ENCODE measurements at regions not wholly inside any gene's neighbourhood (a gene's known extent, or its start where the extent isn't known, plus 50 kb on each side); places are given as distances from the start of the nearest gene placed in this dataset.
"Not testable (repeated sequence)": the region's sequence is repeated elsewhere in the genome, so short reads cannot be mapped to it uniquely, and the experiment has no call there.

- H3K36me3 Mint-ChIP-seq (ENCODE audit: low read depth): peaks cover 3% of the 10 kb centered on the region
- no peak for TF ChIP-seq CTCF (IDR thresholded peaks at IDR 0.05)
- DNase-seq (ENCODE audit: low spot score): no peak
- peaks cover 61% of the 10 kb centered on the region for H3K9me3 Mint-ChIP-seq (ENCODE audit: low read depth)
- H3K27me3 Mint-ChIP-seq (ENCODE audit: low read depth): no peaks in the 10 kb centered on the region
- H3K4me1 Mint-ChIP-seq (ENCODE audit: low read depth): no peaks in the 10 kb centered on the region
- no peak overlapping the region for H3K27ac Mint-ChIP-seq (ENCODE audit: unreplicated experiment)
- no peak overlapping the region for H3K4me3 Mint-ChIP-seq (ENCODE audit: unreplicated experiment)
These were observed 1653.8 kb upstream of the DDX18 start for GRCh38 chr2:116160657-116161056.

- Mint-ChIP-seq H3K36me3 (ENCODE audit: low read depth) (peaks cover 3% of the 10 kb centered on the region), H3K27me3 (ENCODE audit: low read depth) (no peaks in the 10 kb centered on the region), H3K4me3 (ENCODE audit: unreplicated experiment) (no peak overlapping the region), H3K27ac (ENCODE audit: unreplicated experiment) (no peak overlapping the region), H3K4me1 (ENCODE audit: low read depth) (no peaks in the 10 kb centered on the region), H3K9me3 (ENCODE audit: low read depth) (peaks cover 53% of the 10 kb centered on the region)
- TF ChIP-seq CTCF (IDR thresholded peaks at IDR 0.05): no peak
- no peak for DNase-seq (ENCODE audit: low spot score)
These were observed 1652.1 kb upstream of the DDX18 start for GRCh38 chr2:116162395-116162794.

- Mint-ChIP-seq H3K4me1 (ENCODE audit: low read depth) (no peaks in the 10 kb centered on the region), H3K9me3 (ENCODE audit: low read depth) (peaks cover 45% of the 10 kb centered on the region), H3K4me3 (ENCODE audit: unreplicated experiment) (no peak overlapping the region), H3K27ac (ENCODE audit: unreplicated experiment) (no peak overlapping the region), H3K36me3 (ENCODE audit: low read depth) (peaks cover 3% of the 10 kb centered on the region), H3K27me3 (ENCODE audit: low read depth) (no peaks in the 10 kb centered on the region)
- TF ChIP-seq CTCF (IDR thresholded peaks at IDR 0.05): no peak
- no peak for DNase-seq (ENCODE audit: low spot score)
These were observed 1647.4 kb upstream of the DDX18 start for GRCh38 chr2:116167107-116167506.

- no peaks in the 10 kb centered on the region for H3K27me3 Mint-ChIP-seq (ENCODE audit: low read depth)
- H3K4me1 Mint-ChIP-seq (ENCODE audit: low read depth): no peaks in the 10 kb centered on the region
- no peak overlapping the region for H3K27ac Mint-ChIP-seq (ENCODE audit: unreplicated experiment)
- TF ChIP-seq CTCF (IDR thresholded peaks at IDR 0.05): no peak
- peaks cover 17% of the 10 kb centered on the region for H3K9me3 Mint-ChIP-seq (ENCODE audit: low read depth)
- no peaks in the 10 kb centered on the region for H3K36me3 Mint-ChIP-seq (ENCODE audit: low read depth)
- DNase-seq (ENCODE audit: low spot score): no peak
- H3K4me3 Mint-ChIP-seq (ENCODE audit: unreplicated experiment): no peak overlapping the region
These were observed 1634.4 kb upstream of the DDX18 start for GRCh38 chr2:116180072-116180471.

- not testable (repeated sequence) for H3K4me3 Mint-ChIP-seq (ENCODE audit: unreplicated experiment); H3K4me1 Mint-ChIP-seq (ENCODE audit: low read depth); DNase-seq (ENCODE audit: low spot score); H3K27me3 Mint-ChIP-seq (ENCODE audit: low read depth); H3K36me3 Mint-ChIP-seq (ENCODE audit: low read depth); H3K27ac Mint-ChIP-seq (ENCODE audit: unreplicated experiment)
- peaks cover 48% of the 10 kb centered on the region for H3K9me3 Mint-ChIP-seq (ENCODE audit: low read depth)
These were observed 1623.8 kb upstream of the DDX18 start for GRCh38 chr2:116190684-116191083.

GRCh38 chr2:116200086-116200485 is 1614.4 kb upstream of the DDX18 start:
- Mint-ChIP-seq H3K36me3 (ENCODE audit: low read depth) (no peaks in the 10 kb centered on the region), H3K27me3 (ENCODE audit: low read depth) (no peaks in the 10 kb centered on the region), H3K27ac (ENCODE audit: unreplicated experiment) (no peak overlapping the region), H3K4me1 (ENCODE audit: low read depth) (no peaks in the 10 kb centered on the region), H3K9me3 (ENCODE audit: low read depth) (peaks cover 44% of the 10 kb centered on the region), H3K4me3 (ENCODE audit: unreplicated experiment) (no peak overlapping the region)
- DNase-seq (ENCODE audit: low spot score): no peak
- TF ChIP-seq CTCF (IDR thresholded peaks at IDR 0.05): no peak
